Endothelial cell of umbilical vein (primary cell): ENCODE measurements at regions not wholly inside any gene's neighbourhood (a gene's known extent, or its start where the extent isn't known, plus 50 kb on each side); places are given as distances from the start of the nearest gene placed in this dataset.

Experiments used
- CTCF ChIP-seq, 2 donors: IDR thresholded peaks; 1 replicate in 1 of 2; 2 replicates in 1 of 2; pipeline ENCODE4 v1.5.1; 2011; ENCODE audit warnings: low read length in 2 of 2, mild to moderate bottlenecking in 2 of 2, moderate library complexity in 2 of 2, control low read depth in 1 of 2, inconsistent platforms in 1 of 2, low read depth in 1 of 2; ENCODE audit not compliant: insufficient read depth in 1 of 2; ENCODE audit errors: extremely low read depth in 1 of 2
- EZH2 ChIP-seq: IDR thresholded peaks from 2 replicates; pipeline ENCODE4 v1.6.1; 2012; ENCODE audit warnings: borderline replicate concordance, low read depth, mild to moderate bottlenecking, moderate library complexity, low read length, inconsistent platforms; ENCODE audit not compliant: severe bottlenecking

- no peak for TF ChIP-seq CTCF (IDR thresholded peaks at IDR 0.05; ENCODE audit: extremely low read depth in 1 of 2, insufficient read depth in 1 of 2, low read depth in 1 of 2, low read length in 2 of 2)
- no peak for TF ChIP-seq EZH2
Measured at GRCh38 chr3:113118336-113118735, 93.0 kb upstream of the BOC start.
